PC-3 (cell line): ENCODE measurements at regions not wholly inside any gene's neighbourhood (a gene's known extent, or its start where the extent isn't known, plus 50 kb on each side); places are given as distances from the start of the nearest gene placed in this dataset.

ENCODE experiments used
- ATAC-seq: fragments of 200-7000 bp; cut with Tn5 transposase; 2 replicates; pipeline ENCODE4 v1.9.1; 2020; ENCODE audit warnings: mild to moderate bottlenecking, moderate library complexity
- BruUV-seq: library from RNA; stranded (reverse); fragments of 400-500 nt; replicated peaks from 2 replicates; lab custom pipeline; 2021; lab: Mats Ljungman, UMichigan
- CTCF ChIA-PET: fragments of 300-600 bp; sonication (Branson Sonifier 250); formaldehyde crosslinking; loops from one replicate; lab custom pipeline; 2022; ENCODE audit warnings: antibody characterized with exemption; lab: Charles Lee
- POLR2A ChIA-PET: fragments of 300-600 bp; sonication (Branson Sonifier 250); formaldehyde crosslinking; loops from one replicate; lab custom pipeline; 2022; ENCODE audit warnings: antibody characterized with exemption; ENCODE audit not compliant: unreplicated experiment; lab: Charles Lee
- DNase-seq: peaks from one replicate; pipeline ENCODE4 v3.0.0-alpha.2; 2015
- H2AFZ ChIP-seq: fragments of 300-600 bp; sonication (generic); 2 replicates; pipeline ENCODE4 v1.6.0; 2016; ENCODE audit warnings: antibody characterized with exemption, low read length
- H3F3A ChIP-seq: fragments of 300-600 bp; sonication (generic); one replicate; pipeline ENCODE4 v1.6.0; 2017; ENCODE audit warnings: antibody characterized with exemption, low read length, control low read depth, mild to moderate bottlenecking; ENCODE audit not compliant: unreplicated experiment
- H3K27ac ChIP-seq: fragments of 300-600 bp; sonication (generic); 2 replicates; pipeline ENCODE4 v1.5.1; 2016; ENCODE audit warnings: mild to moderate bottlenecking, low read length
- H3K27me3 ChIP-seq: fragments of 300-600 bp; sonication (generic); 2 replicates; pipeline ENCODE4 v1.6.1; 2016; ENCODE audit warnings: low read length, mixed read lengths
- H3K36me3 ChIP-seq: fragments of 300-600 bp; sonication (generic); 2 replicates; pipeline ENCODE4 v1.6.1; 2016; ENCODE audit warnings: low read depth, mixed run types, low read length, mixed read lengths
- H3K4me1 ChIP-seq: fragments of 300-600 bp; sonication (generic); 2 replicates; pipeline ENCODE4 v1.5.1; 2016; ENCODE audit warnings: low read length; ENCODE audit not compliant: insufficient read depth
- H3K4me2 ChIP-seq: fragments of 300-600 bp; sonication (generic); 2 replicates; pipeline ENCODE4 v1.6.0; 2016; ENCODE audit warnings: low read length
- H3K4me3 ChIP-seq: fragments of 300-600 bp; sonication (generic); 2 replicates; pipeline ENCODE4 v1.5.1; 2016; ENCODE audit warnings: mild to moderate bottlenecking, low read length, mixed read lengths
- H3K79me2 ChIP-seq: fragments of 300-600 bp; sonication (generic); 2 replicates; pipeline ENCODE4 v1.6.1; 2017; ENCODE audit warnings: low read length, mixed read lengths
- H3K9ac ChIP-seq: fragments of 300-600 bp; sonication (generic); 2 replicates; pipeline ENCODE4 v1.6.0; 2016; ENCODE audit warnings: mild to moderate bottlenecking, low read length
- H3K9me2 ChIP-seq: fragments of 300-600 bp; sonication (generic); replicated peaks from 2 replicates; pipeline ENCODE4 v1.6.1; 2016; ENCODE audit warnings: mixed run types, low read length, mixed read lengths
- H3K9me3 ChIP-seq: fragments of 300-600 bp; sonication (generic); 2 replicates; pipeline ENCODE4 v1.6.1; 2016; ENCODE audit warnings: low read length, mixed read lengths
- H4K20me1 ChIP-seq: fragments of 300-600 bp; sonication (generic); 2 replicates; pipeline ENCODE4 v1.6.1; 2016; ENCODE audit warnings: low read length, mixed read lengths
- CTCF ChIP-seq: fragments of 300-600 bp; sonication (generic); conservative IDR thresholded peaks from 2 replicates; pipeline ENCODE4 v1.5.1; 2017; ENCODE audit warnings: antibody characterized with exemption, low read depth, mild to moderate bottlenecking, low read length
- EZH2 ChIP-seq: fragments of 300-600 bp; sonication (generic); IDR thresholded peaks from one replicate; pipeline ENCODE4 v1.6.1; 2017; ENCODE audit warnings: antibody characterized with exemption, mild to moderate bottlenecking, low read length; ENCODE audit not compliant: unreplicated experiment
- EZH2phosphoT487 ChIP-seq: fragments of 300-600 bp; sonication (generic); IDR thresholded peaks from 2 replicates; pipeline ENCODE4 v1.6.1; 2018; ENCODE audit warnings: mild to moderate bottlenecking, antibody characterized with exemption, low read length, borderline replicate concordance
- intact Hi-C: fragments of 100-400 bp; cut with micrococcal nuclease; formaldehyde crosslinking; loops from 2 replicates; pipeline ENCODE4 v1.9.0; 2023

- Histone ChIP-seq H3K27ac (no peak overlapping the region), H3K4me2 (no peak overlapping the region), H4K20me1 (no peaks in the 10 kb centered on the region), H3K9me3 (no peaks in the 10 kb centered on the region), H3K79me2 (no peaks in the 10 kb centered on the region), H3K9me2 (no peaks in the 10 kb centered on the region), H3K36me3 (no peaks in the 10 kb centered on the region), H2AFZ (no peak overlapping the region), H3K27me3 (peaks cover 42% of the 10 kb centered on the region), H3K4me1 (no peaks in the 10 kb centered on the region), H3K9ac (no peak overlapping the region), H3K4me3 (no peak overlapping the region), H3F3A (no peaks in the 10 kb centered on the region)
- ChIA-PET CTCF (no interaction called here), POLR2A (no interaction called here)
- TF ChIP-seq CTCF (no peak), EZH2 (no peak), EZH2phosphoT487 (no peak)
- ATAC-seq (no peak), DNase-seq (no peak)
- intact Hi-C loops = no loop called here
- no TSS peak for BruUV-seq
Measured at GRCh38 chr2:204040016-204040415, 103.5 kb downstream of the ICOS start.

- H3F3A ChIP-seq = no peaks in the 10 kb centered on the region
- no TSS peak for BruUV-seq
- H3K9ac ChIP-seq = no peak overlapping the region
- no peaks in the 10 kb centered on the region for H3K4me1 ChIP-seq
- no peaks in the 10 kb centered on the region for H3K9me2 ChIP-seq
- peaks cover 56% of the 10 kb centered on the region for H3K27me3 ChIP-seq
- ATAC-seq = no peak
- no peak overlapping the region for H3K4me2 ChIP-seq
- no peaks in the 10 kb centered on the region for H4K20me1 ChIP-seq
- intact Hi-C loops = no loop called here
- no peaks in the 10 kb centered on the region for H3K36me3 ChIP-seq
- no peak for DNase-seq
- TF ChIP-seq EZH2 = no peak
- TF ChIP-seq CTCF = no peak
- no peak for TF ChIP-seq EZH2phosphoT487
- no peaks in the 10 kb centered on the region for H3K79me2 ChIP-seq
- no peak overlapping the region for H2AFZ ChIP-seq
- ChIA-PET CTCF (no interaction called here), POLR2A (no interaction called here)
- H3K27ac ChIP-seq = no peak overlapping the region
- H3K9me3 ChIP-seq = no peaks in the 10 kb centered on the region
- no peak overlapping the region for H3K4me3 ChIP-seq
Measured at GRCh38 chr2:204042401-204042800, 105.8 kb downstream of the ICOS start.

GRCh38 chr2:204046145-204046544 is 109.6 kb downstream of the ICOS start:
- Histone ChIP-seq H3K27me3 (peaks cover 45% of the 10 kb centered on the region), H2AFZ (no peak overlapping the region), H3K36me3 (no peaks in the 10 kb centered on the region), H4K20me1 (no peaks in the 10 kb centered on the region), H3K79me2 (no peaks in the 10 kb centered on the region), H3K9me3 (no peaks in the 10 kb centered on the region), H3K4me2 (no peak overlapping the region), H3F3A (no peaks in the 10 kb centered on the region), H3K9me2 (no peaks in the 10 kb centered on the region), H3K9ac (no peak overlapping the region), H3K27ac (no peak overlapping the region), H3K4me1 (no peaks in the 10 kb centered on the region), H3K4me3 (no peak overlapping the region)
- intact Hi-C loops = no loop called here
- DNase-seq (no peak), ATAC-seq (no peak)
- POLR2A ChIA-PET = no interaction called here
- CTCF ChIA-PET = no interaction called here
- TF ChIP-seq EZH2phosphoT487 (no peak), CTCF (no peak), EZH2 (no peak)
- BruUV-seq = no TSS peak
